Iris pigment epithelial cell (primary cell): ENCODE measurements at regions not wholly inside any gene's neighbourhood (a gene's known extent, or its start where the extent isn't known, plus 50 kb on each side); places are given as distances from the start of the nearest gene placed in this dataset.
A peak's percentile ranks its signal among the peaks of the same experiment; 100 is the strongest.

Experiments used
- DNase-seq: peaks from one replicate; pipeline ENCODE4 v3.0.0-alpha.2; 2011; ENCODE audit warnings: low read depth

DNA sequence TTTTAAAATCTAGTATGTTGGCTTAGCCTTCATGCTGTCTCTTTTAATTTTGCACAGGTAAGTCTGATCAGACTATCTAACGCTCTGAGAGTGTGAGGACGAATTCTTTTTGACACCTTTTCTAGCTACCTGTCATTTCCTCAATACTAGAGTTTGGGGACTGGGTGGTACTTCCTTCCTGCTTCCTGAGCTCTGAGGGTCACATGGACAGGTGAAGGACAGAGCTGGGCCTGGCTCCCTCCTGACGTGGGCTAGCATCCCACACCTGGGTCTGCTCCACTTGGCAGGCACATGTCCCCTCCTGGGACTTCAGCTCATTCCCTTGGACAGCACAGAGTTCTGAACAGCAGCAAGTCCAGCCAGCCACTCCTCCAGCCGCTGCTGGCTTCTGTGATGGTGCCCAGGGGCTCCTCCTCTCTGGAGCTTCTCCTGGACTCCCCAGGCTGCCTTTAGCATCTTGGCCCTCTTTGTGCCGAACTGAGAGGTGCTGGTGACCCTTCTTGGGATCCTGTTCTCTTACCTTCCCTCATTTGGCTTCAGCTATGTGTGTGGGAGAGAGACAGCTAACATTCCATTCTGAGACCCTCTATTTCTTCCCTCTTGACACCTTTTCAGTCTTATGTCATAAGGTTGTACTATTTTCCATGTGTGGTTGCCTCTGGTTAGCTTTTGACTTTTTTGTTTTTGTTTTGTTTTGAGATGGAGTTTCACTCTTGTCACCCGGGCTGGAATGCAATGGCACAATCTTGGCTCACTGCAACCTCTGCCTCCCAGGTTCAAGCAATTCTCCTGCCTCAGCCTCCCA is 106.9 kb downstream of the B3GNT2 start:
- no peak for DNase-seq

DNA sequence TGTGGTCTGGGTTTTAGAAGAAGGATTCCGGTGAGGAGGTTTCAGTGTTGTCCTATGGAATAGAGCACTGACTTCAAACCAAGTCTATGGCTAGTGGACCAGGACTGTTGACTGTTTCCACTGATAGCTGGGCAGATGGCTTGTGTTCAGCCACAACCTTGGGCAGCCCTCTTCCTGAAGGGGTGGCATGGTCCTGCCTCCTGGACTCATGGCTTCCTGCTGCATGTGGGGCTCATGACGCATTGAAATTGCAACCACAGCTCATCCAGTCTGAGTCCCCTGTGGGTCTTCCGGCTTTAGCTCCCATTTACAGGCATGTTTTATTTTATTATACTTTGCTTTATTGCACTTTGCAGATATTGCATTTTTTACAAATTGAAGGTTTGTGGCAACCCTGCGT is 105.0 kb downstream of the B3GNT2 start:
- DNase-seq, result no peak

DNA sequence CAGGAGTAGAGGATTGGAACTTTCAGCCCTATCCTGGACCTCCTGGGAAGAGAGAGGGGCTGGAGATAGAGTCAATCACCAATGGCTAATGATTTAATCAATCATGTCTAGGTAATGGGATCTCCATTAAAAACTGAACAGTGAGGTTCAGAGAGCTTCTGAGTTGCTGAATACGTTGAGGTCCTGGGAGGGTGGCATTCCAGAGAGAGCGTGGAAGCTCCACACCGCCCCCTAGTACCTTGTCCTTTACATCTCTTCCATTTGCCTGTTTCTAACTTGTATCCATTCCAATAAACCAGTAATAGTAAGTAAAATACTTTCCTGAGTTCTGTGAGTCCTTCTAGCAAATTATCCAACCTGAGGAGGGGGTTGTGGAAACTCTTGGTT is 101.7 kb downstream of the B3GNT2 start:
- no peak for DNase-seq

DNA sequence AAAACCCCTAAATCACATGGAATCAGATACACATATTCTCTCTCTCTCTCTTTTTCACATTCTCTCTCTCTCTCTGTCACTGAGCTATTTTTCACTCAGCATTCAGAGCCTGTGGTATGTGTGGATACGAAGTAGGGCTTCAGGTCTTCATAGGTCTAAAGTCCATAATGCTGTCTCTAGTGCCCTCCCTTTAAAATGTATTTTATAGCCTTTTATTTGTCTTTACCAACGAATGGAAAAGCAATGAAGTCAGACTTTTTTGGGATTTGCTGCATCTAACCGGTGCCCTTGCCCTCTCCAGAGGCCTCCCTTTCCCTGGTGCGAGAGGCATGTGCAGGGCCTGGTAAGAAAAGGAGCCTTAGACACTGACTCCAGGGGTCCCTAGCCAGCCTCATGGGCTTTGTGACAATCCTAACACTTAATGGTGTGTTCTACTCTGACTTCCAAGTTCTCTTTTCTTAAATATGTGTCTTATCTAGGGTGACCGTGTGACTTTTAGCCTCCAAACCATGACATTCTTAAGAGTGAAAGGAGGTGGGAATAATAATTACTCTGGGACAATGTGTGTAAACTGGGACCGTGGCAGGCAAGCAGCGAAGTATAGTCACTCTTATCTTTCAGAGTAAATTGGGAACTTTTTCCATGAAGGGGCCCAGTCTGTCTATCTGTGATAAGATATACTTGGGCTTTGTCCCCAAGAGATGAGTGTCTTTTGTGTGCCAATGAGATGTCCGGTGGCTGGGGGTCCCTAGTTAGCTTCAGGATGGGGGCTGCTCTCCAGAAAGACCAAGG is 101.1 kb downstream of the B3GNT2 start:
- DNase-seq, result no peak

DNA sequence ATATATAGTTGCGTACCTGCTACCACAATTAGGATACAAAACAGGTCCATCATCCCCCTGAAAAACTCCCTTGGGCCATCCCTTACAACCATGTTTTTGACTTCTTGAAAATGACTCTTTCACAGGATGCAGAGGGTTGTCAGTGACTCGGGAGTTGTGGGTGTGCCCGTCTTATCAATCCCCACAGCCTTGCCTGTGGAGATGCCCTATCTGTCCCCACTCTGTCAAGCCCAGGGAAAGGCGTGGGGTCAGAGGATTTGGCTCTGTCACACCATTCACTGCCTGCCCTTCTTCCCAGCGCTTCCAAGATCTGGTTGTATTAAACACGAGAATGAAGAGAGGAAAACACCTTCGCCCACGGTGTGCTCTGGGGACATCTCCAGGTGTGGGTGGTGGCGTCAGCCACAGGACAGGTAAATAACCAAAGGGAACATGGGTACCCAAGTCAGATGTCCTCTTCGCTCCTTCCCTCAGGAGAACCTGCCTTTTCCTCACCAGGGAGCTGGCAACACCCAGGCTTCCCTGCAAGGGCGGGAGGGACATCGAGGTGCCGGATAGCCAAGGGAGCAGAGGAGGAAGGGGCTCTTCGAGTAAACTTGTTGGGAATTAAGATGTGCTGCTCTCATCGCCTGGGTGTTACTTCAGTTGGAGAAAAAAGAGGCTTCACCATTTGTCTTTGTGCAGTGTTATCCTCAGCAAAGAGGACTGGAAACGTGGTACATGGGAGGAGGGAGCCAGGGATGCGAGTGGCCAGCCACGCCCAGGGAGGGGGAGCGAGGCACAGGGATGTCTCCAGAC is 100.3 kb downstream of the B3GNT2 start:
- DNase-seq, result no peak

DNA sequence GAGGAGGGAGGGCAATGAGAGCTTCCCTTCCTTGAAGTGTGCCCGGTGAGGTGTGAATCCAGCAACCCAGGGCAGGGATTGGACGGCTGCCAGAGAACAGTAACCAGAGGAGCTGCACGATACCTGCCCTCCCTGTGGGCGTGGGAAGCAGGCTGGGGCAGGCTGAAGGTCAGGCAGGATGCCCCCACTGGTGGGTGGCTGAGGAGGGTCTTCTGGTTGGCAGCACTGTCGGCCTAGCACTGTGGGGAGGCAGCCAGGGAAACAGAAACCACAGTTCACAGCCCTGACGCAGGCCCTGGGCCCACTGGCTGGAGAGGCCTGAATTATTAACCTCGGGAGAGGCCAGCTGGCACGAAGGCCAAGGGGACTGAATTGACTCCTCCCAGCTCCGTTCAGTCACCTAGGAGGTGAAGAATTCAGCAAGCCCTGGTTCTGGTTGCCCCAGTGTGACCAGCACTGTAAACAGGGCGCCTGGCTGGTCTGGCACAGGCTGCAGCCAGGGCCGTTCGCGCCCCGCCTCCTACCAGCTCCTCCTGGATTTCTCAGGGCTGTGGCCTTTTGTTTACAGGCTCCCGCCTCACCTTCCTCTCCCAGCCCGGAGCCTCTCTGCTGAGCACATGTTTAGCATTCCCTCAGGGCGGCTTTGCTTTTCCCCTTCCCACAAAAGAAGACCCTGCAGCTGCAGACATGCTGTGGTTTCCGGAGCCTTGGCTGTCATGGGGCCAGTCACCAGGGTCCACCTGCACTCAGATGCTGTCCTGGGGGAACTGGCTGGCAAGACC is 97.8 kb downstream of the B3GNT2 start:
- peak; percentile 31 for DNase-seq

DNA sequence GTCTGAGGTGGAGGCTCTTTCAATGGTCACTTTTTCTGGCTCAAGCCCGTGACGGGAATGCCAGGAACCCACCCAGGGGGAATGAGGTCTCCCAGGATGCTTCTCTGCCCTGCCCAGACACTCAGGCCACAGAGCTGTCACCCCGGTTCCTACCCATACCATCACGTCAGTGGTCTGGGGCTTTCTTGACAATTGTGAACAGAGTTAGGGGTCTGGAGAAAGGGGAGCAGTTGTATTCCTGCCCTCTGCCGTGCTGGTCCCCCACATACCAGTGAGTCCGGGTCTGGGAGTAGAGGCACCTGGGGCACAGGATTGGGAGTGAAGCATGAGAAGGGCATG is 97.2 kb downstream of the B3GNT2 start:
- DNase-seq, result no peak

DNA sequence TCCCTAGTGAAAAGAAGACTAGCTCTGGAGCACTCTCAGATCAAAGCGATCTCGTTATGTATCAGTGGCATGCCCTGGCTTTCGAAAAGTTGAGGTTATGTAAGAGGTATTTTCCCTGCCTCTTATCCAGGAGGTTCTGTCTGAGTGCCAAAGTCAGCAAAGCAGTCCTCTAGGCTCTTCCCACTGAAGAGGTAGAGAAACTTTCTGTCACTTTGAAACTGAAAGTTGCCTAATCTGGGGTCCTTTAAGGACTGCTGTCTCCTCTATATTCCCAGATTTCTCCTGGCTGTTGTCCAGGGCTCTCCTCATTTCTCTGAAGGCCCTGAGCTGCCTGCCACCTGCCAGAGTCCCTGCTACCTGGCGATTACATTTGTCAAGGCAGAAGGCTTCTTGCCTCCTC is 96.3 kb downstream of the B3GNT2 start:
- peak; percentile 69 for DNase-seq

DNA sequence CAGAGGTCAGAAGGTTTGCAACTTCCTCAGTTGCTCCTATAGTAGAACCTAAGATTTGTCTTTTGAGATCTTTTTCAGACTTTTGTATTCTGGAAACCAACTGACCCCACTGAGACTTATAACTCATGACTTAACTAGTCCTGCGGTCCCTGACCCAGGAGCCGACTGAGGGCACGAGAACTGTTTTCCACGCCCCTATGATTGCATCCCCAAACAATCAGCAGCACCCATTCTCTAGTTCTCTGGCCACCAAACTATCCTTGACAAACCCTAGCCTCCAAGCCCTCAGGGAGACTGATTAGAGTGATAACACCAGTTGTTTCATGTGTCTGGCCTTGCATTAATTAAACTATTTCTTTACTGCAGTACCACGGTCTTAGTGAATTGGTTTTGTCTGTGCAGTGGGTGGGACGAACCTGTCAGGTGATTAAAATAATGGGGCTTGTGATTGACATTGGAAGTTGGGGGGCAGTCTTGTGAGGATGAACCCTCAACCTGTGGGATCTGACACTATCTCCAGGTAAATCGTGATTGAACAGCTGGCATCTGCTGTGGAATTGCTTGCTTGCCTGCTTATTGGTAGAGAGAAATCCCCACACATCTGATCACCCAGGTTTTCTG is 95.7 kb downstream of the B3GNT2 start:
- no peak for DNase-seq

DNA sequence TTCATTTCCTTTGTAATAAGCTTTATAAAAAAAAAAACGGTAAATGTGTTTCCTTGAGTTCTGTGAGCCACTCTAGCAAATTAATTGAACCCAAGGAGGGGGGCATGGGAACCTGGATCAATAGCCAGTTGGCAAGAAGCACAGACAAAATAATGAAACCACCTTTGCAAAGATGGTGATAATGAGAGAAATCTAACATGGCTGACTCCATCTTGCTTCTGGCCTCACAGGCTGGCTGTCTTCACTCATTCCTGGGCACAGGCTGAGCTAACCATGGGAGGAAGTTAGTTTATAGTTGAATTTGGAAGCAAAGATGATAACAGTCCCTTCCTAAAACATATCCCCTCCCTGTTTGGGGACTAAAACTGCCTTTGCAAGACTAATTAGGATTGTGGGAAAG is 95.1 kb downstream of the B3GNT2 start:
- DNase-seq, result no peak

DNA sequence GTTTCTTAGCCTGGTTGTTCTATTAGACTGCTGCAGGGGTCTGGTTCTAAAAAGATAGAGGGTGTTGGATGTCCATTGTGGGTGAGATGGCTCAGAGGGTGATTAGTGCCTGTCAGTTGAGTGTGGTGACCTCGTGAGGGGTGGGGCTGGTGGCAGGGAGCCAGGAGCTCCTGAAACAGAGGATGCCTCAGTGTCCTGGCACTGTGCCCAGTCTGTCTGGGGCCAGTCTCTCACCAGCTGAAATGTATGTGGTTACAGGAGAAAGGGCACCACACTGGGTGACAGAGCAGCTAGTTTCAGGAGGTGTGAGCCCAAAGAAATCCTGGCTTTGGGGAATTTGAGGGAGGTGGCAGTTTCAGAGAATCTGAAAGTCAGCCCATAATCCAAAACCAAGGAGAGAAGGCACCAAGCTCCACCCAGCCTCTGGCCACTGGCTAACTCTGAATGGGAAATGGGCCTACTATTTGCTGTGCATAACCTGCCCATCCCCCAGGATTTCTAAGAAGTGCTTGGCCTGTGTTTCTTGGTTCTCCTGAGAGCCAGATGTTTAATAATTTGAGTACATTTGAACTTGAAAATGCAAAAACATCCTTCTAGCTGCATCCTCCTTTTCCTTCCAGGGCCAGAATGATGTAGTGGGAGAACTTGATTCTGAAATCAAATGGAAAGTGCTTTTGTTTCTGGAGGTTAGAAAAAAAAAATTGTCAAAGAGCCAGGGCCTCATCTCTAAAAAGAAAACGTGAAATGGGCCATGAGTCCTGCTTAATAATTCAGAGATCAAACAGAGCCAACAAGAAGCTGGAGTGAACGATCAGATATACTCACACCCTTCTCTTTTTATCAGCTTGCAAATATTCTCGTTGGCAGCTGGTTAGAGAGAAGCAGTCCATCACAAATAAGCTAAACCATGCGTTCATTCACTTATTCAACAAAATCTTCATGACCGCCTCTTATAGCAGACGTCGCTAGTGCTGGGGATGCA is 92.3 kb downstream of the B3GNT2 start:
- peak; percentile 50 for DNase-seq

DNA sequence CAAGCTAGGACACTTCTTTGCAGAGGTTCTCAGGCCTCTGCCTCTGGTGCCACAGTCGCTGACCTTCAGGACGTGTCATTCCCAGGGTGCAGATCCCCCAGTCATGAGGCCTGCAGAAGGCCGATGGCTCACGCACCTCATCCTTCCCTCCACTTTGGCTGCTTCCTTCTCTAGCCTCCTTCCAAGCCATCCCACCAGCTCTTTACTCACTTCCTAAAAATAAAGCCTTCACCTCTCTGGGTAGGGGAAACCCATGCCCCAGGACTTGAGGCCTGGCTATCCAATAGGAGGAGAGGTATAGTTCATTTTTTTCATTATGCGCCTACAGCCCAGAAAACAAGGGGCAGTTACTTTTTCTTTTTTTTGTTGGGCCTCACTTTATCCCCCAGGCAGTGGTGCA is 91.4 kb downstream of the B3GNT2 start:
- no peak for DNase-seq

DNA sequence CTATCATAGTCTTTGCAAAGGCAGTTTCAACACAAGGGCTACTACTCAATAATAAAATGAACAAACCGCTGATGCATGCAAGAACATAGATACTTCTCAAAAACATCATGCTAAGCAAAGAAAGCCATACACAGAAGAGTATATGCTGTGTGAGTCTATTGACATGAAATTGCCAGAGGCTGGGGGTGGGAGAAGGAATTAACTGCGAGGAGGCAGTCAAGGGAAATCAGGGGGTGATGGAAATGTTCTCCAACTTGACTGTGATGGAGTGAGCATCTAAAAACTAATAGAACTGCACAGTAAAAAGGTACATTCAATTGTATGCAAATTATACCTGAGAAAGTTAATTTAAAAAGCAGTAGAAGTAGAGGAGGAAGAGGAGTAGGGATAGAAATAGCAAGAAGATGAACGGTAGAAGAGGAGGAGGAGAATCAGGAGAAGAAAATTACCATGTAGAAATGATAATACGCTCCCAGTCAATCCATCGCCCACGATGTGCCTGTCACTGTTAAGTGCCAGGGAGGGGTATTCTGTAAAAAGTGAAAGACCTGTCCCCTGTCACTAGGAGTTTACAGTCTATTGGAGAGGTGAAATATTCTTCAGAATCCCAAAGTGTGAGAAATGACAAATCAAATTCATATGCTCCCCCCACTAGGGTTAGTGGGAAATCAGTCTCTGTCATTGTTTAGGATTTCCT is 90.3 kb downstream of the B3GNT2 start:
- no peak for DNase-seq

DNA sequence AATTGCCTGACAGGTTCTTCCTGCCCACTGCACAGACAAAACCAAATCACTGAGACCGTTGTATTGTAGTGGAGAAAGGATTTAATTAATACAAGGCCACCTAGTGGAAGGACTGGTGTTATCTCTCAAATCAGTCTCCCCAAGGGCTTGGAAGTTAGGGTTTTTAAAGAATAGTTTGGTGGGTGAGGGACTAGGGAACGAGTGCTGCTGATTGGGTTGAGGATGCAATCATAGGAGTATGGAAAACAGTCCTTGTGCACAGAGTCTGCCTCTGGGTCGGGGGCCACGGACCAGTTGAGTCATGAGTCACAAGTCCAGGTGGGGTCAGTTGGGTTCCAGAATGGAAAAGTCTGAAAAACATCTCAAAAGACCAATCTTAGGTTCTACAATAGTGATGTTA is 89.1 kb downstream of the B3GNT2 start:
- DNase-seq, result no peak

DNA sequence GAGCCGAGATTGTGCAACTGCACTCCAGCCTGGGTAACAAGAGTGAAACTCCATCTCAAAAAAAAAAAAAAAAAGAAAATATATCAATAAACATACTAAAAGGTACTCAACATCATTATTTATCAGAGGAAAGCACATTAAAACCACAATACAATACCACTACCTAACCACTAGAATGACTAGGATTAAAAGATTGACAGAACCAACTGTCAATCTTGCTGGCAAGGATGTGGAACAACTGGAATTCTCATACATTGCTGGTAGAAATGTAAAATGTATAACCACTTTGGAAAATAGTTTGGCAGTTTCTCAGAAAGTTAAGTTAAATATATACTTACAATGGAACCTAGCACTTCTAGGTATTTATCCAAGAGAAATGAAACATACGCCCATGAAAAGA is 88.6 kb downstream of the B3GNT2 start:
- no peak for DNase-seq

DNA sequence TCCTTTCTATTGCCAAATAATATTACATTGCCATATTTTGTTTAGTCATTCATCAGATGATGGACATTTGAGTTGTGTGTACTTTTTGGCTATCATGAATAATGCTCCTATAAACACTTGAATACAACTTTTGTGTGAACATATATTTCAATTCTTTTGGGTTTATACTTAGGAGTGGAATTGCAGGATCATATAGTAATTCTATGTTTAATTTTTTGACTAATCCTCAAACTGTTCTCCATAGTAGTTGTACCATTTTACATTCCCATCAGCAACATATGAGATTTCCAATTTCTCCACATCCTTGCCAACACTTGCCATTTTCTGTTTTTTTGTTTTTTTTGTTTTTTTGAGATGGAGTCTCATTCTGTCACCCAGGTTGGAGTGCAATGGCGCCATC is 87.2 kb downstream of the B3GNT2 start:
- no peak for DNase-seq

DNA sequence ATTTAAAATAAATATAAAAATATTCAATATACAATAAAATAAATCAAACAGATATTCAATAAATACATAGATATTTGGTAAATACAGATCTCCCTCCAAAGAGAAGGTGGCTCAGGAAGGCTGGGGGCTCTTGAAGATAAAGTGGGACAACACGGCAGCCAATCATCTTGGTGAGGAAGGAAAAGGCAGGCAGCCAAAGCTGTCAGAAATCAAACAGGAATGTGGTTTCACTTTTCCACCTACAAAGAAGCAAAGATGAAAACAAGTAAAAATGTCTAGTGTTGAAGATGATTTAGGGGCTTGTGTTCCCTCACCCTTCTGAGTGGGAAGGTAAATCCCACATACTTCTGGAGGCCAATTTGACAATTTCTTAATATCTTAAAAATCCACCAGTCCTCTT is 85.7 kb downstream of the B3GNT2 start:
- peak; percentile 61 for DNase-seq

DNA sequence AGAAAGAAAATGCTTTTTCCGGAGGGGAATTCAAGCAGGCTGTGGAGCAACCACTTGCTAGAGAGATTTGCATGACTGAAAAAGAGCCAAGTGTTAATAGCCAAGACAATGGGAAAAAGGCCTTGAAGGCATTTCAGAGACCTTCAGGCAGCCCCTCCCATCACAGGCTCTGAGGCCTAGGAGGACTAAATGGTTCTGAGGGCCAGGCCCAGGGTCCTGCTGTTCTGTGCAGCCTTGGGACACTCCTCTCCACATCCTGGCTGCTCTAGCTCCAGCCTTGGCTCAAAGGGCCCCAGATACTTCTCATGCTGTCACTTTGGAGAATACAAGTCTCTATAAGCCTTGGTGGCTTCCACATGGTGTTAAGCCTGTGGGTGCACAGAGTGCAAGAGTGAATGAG is 81.8 kb downstream of the B3GNT2 start:
- no peak for DNase-seq
